ENCODE measurements at regions not wholly inside any gene's neighbourhood (a gene's known extent, or its start where the extent isn't known, plus 50 kb on each side); places are given as distances from the start of the nearest gene placed in this dataset.
"Not testable (repeated sequence)": the region's sequence is repeated elsewhere in the genome, so short reads cannot be mapped to it uniquely, and the experiment has no call there.

DNA sequence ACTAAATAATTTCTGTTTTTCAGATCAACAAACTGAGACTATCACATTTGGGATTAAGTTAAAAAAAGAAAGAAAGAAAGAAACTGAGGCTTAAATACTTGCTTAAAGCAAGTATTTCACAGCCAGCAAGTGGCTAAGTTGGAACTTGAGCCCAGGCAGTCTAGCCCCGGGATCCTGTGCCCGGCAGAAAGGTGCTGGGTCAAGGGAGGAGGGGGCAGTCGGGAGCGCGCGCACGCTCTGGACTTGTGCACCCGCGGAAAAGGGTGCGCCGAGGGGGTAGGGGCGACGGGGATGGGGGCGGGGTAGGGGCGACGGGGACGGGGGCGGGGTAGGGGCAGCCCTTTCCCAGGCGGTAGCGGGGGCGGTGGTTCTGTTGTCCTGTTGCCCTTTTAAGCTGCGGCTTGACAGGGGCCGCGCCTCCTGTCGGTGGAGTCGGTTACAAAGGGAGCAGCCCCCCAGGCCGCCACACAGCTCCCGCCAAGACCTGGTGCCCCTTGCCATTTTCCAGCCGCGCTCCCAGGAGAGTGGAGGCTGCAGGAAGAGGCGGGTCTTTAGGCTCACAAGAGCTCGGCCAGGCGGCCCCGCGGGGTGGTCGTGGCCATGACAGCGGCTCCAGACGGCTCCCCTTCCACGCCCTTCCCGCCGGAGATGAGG, 60.6 kb downstream of the GOLGA8T start:
- not testable (repeated sequence) for FAIRE-seq

DNA sequence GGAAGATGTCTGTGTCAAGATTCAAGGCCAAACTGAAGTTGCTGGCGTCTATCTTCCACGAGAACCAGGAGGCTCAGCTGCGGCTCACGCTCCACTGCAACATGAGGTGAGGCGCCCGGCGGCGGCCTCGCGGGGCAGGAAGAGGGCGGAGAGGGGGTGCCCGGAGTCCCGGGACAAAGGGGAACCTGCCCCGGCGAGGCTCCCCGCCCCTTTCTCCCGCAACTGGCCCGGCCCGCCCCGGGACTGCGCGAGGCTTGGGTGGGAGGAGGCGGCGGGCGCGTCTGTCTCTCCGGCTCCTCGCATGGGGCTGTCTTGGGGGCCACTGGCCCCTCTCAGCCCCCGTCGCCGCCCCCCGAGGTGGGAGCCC, 61.1 kb downstream of the GOLGA8T start:
- FAIRE-seq = not testable (repeated sequence)

DNA sequence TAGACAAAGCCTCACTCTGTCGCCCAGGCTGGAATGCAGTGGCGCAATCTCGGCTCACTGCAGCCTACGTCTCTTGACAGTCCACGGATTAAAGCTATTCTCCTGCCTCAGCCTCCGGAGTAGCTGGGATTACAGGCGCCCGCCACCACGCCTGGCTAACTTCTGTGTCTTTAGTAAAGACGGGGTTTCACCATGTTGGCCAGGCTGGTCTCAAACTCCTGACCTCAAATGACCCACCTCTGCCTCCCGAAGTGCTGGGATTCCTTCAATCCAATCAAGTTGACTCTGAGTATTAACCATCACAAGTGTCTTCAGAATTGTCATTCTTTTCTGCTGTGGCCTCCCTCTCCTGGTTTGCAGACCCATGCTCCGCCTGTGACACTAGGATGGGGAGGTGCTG, 61.9 kb downstream of the GOLGA8T start:
- FAIRE-seq = not testable (repeated sequence)

DNA sequence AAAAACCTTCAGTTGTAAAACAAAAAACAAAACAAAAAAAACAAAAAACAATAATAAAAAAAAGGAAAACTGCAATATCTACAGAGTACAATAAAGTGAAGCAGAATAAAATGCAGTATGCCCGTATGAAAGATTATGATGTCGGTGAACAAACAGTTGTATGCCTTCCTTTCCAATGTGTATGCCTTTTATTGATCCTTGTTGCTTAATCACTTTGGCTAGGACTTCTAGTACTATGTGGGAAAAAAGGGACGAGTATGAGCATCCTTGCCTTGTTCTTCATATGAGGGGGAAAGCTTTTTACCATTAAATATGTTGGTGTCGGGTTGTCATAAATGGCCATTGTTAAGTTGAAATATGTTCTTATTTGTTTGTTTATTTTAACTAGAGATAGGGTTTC, 66.7 kb downstream of the GOLGA8T start:
- peak; percentile 95 for FAIRE-seq

DNA sequence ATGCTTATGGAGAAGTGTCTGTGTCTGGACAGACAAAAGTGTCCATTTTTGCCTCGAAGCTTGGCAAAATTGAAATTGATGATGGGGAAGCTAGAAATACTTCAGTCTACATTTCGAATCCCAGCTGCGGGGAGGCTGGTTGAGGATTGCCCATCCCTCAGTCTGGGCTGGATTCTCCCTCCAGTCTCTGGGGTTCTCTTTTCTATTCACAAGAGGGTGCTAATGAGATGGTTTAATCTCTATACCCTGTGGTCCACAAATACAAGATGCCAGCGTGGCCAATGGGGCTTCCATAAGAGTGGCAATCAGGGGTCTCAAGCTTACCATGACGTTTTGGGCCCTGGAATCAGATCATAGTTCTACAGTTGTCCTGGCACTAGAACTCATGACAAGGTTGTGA, 78.9 kb downstream of the GOLGA8T start:
- not testable (repeated sequence) for FAIRE-seq

DNA sequence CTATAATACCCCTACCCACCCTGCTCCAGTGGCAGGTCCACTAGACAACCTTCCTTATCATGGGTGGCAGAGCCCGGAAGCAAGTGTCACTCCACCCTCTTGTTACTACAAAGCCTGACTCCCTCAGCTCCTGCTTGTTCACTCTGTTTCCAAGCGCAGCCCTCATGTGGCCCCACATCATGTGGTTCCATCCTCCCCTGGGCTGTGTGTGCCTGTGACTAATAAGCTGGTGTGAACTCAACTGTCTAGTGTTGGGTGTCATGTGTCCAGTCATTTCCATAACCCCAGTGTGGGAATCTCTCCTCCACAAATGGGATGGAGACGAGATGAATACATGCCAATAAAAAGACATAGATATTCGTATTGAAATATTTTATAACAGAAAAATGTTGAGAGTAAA, 87.0 kb downstream of the GOLGA8T start:
- not testable (repeated sequence) for FAIRE-seq

DNA sequence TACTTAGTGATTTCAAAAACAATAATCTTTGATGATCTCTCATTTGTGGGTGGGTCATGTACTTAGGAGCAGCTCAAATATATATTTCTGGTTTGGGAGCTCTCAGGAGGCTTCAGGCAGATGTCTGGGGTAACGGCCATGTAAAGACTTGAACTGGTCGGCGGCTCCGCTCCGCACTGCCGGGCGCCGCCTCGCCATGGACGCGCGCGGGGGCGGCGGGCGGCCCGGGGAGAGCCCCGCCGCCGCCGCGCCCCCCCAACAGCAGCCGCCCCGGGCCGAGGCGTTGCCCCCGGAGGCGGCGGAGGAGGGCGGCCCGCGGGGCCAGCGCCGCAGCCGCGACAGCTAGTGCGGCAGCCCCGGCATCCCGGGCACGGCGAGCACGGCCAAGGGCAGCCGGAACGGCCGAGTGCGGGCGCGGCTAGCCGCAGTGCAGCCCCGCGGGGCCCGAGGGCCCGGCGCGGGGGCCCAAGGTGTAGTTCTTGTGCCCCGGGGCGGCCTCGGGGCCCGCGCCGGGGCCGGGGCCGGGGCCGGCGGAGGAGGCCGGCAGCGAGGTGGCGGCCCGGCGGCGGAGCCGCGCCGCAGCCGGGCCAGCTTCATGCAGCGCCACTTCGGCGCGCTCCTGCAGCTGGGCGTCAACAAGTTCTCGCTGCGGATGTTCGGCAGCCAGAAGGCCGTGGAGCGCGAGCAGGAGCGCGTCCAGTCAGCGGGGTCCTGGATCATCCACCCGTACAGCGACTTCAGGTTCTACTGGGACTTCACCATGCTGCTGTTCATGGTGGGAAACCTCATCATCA, 88.1 kb downstream of the GOLGA8T start:
- FAIRE-seq = not testable (repeated sequence)

DNA sequence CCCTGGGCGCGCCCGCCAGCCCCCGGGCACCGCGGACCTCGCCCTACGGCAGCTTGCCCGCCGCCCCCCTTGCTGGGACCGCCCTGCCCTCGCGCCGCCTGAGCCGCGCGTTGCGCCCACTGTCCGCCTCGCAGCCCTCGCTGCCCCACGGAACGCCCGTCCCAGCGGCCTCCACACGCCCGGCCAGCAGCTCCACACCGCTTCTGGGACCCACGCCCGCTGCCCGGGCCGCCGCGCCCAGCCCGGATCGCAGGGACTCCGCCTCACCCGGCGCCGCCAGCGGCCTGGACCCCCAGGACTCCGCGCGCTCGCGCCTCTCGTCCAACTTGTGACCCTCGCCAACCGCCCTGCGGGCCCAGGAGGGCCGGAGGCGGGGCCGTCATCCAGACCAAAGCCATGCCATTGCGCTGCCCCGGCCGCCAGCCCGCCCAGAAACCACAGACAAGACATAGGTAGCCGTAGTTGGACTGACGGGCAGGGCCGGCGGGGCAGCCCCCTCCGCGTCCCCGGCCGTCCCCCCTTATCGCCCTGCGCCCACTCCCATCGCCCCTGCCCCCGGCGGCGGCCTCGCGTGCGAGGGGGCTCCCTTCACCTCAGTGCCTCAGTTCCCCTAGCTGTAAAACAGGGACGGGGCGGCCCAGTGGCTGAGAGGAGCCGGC, 90.5 kb downstream of the GOLGA8T start:
- not testable (repeated sequence) for FAIRE-seq

DNA sequence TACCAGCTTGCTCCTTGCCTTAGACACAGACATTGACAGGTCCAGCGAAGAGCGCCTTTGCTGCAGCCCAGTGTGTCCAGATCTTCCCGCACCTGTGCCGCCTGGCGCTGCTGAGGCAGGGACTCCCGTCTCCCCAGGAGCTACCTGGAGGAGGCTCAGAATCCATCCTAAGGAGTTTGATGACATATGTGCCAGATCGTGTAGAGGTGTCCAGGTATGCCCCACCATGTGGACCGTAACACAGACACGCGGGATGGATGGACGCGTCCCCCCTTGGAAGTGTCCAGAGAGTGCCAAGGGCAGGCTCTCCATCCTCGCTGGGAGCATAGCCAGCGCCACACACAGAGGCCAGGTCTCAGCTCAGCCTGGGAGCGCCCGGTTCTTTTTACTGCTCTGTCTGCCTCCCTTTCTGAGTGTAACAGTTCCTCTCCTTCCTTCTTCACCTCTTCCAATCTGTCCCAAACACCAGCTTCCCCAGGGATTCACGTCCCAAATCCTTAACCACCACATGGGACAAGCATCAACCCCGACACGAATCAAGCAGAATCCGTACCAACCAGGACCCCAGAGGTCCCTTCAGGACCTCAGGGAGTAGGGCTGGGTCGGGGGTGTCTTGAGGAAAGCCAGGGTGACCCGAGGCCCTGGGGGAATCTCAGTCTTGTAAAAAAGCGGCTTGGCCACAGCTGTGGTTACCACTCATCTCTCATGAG, 126.7 kb downstream of the GOLGA8T start:
- not testable (repeated sequence) for FAIRE-seq

DNA sequence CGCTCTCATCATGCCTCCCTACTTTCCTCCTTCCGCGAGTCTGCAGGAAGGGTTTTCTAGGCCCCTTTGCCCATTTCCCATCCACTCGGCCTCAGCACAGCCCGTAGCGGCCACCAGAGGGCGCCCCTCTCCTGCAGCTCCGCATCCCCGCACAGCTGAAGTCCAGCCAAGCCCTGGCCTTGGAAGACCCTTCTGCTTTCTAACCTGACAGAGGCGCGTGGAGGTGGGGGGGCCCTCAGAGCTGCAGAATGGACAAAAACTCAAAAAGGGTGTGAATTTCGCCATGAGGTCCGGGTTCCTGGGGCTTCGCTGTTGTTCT, 127.2 kb downstream of the GOLGA8T start:
- FAIRE-seq = not testable (repeated sequence)

DNA sequence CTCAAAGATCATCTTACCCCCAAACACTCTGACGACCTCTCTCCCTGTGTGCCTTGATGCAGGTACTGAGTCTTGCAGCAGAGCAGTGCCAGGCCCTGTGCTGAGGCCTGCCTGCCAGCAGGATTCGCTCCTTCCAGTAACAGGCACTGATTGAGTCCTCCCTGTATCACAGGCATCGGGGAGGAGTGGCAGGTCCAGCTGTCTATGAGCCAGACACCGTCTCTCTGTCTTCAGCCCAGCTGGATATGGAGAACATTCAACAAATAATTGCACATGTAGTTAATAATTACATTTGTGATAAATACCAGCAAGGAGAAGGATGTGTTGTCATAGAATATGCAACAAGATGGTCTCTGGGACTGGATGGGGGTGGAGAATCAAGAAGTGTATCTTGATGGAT, 129.1 kb downstream of the GOLGA8T start:
- FAIRE-seq = not testable (repeated sequence)

DNA sequence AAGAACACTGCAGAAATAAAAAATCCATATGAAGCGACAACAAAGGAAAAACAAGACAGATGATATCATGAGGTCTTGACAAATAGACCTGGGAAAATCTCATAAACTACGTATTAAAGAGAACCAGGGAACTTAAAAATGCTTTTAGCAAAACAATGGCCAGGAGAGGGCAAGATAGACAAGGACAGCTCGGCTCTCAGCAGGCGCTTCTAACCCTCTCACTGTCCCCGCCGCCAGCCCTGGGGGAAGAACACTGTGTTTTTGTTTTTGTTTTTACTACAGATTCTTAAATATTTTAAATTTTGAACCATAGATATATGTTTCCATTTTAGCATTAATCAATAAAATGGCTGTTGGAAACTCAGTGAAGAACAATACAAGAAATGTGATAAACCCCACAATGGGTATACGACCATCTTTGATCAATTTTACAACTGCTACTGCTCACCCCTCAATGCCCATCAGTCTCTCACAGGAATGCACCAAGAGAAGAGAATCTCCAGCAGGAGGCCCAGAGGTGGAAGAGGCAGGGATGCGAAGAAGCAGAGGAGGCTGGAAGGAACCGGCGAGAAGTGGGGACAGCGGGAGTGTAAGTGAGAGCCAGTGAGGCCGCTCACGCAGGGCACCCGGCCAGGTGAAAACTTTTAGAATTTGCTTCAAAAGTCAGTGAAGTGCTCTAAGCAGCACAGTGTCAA, 98.0 kb downstream of the CHRFAM7A start:
- not testable (repeated sequence) for FAIRE-seq

DNA sequence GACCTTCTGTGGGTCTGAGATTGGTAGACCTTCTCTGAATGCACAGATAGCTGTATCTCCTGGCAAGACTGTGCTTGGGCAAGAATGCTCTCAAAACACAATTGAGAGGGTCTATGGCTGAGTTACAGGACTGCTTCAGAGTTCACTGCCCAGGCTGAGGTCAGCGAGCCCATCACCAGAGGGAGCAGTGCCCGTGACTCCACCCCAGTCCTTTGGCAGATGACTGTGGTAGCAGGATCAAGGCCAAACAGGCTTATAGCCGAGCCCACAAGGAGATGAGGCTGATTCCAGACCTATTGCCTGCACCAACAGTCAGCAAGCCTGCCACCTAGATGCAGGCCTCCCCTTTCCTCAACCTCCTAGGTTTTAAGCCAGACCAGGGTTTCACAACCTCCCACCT, 89.4 kb downstream of the CHRFAM7A start:
- FAIRE-seq = not testable (repeated sequence)

Data from endometrium (tissue), 2 donors.